Umbilical cord (tissue), 1 donor: ENCODE measurements at regions not wholly inside any gene's neighbourhood (a gene's known extent, or its start where the extent isn't known, plus 50 kb on each side); places are given as distances from the start of the nearest gene placed in this dataset.

Experiments
- DNase-seq: peaks from one replicate; pipeline ENCODE4 v3.0.0-alpha.2; 2015; ENCODE audit warnings: low spot score

- no peak for DNase-seq
Measured at GRCh38 chr12:76259106-76259505, 89.1 kb downstream of the BBS10 start.

GRCh38 chr12:76256904-76257303, 91.3 kb downstream of the BBS10 start:
- no peak for DNase-seq

DNA sequence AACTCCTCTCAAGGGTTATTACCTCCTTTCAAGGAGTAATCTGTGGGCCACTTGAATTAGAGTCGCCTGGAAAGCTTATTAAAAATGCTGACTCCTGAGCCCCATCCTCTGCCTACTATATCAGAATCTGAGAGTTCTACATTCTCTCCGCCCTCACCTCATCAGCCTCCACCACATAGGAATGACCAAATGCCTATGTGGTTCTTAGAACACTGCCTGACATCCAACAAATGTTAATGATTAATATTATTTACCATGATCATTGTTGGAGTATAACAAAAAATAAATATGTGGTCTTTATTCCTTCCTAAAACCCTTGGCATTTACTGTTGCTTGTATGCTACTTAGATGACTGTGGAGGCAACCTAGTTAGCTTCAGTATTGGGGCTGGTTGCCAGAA, 91.9 kb downstream of the BBS10 start:
- no peak for DNase-seq

DNA sequence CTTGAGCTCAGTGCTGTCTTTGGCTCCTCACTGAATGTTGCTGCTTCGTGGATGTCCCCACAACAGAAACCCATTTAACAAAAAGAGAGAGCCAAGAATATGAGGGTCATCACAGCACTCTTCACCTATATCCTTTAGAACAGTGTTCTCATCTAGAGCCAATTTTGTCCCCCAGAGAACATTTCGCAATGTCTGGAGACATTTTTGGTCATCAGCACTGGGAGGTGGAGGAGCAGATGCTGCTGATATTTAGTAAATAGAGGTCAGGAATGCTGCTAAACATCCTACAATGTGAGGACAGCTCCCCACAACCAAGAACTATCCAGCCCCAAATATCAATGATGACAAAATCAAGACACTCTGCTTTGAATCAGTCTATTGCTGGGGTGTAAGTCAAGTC, 92.5 kb downstream of the BBS10 start:
- DNase-seq = no peak

- no peak for DNase-seq
Measured at GRCh38 chr12:76255281-76255680, 92.9 kb downstream of the BBS10 start.

DNA sequence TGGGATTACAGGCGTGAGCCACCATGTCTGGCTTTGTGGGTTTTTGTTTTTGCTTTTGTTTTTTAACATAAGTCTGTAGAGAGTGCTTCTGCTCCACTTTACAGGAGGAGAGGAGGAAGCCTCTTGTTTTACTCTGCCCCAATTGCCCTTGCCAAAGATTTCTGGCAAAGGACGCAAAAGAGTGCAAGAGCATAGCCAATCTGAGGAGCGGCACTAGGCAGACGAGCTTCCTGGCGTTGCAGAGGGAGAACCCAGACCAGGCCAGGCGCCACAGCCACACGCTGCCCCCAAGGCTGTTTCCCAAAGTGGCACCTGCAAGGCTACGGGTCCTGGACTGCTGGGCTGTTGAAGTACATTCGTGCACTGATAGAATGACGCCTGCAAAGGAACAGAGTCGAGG, 96.2 kb downstream of the BBS10 start:
- DNase-seq = no peak

GRCh38 chr12:76250256-76250655, 98.0 kb downstream of the BBS10 start:
- no peak for DNase-seq

DNA sequence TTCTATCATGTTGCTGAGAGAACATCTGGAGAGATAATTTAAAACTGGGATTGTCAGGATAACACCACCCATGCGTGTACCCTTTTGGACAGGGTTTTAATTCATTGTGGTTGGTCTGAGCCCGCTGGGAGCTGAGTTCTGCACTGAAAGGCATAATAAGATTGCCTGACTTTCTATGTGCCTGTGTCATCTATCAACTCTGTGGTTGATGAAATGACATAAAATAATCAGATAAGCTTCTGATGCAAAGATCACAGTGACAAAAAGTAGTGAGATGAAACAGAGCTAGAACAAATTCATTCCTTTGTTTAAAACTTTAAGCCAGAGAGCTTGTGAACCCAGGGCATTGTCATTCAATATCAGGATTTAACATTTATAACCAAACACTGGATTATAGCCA, 98.7 kb downstream of the BBS10 start:
- peak; percentile 13 for DNase-seq

GRCh38 chr12:76247992-76248391, 100.2 kb downstream of the BBS10 start:
- no peak for DNase-seq

- no peak for DNase-seq
Measured at GRCh38 chr12:76247026-76247646, 101.1 kb downstream of the BBS10 start.

- no peak for DNase-seq
Measured at GRCh38 chr12:76246611-76247010, 101.6 kb downstream of the BBS10 start.

GRCh38 chr12:76244300-76244699, 103.9 kb downstream of the BBS10 start:
- DNase-seq = no peak

DNA sequence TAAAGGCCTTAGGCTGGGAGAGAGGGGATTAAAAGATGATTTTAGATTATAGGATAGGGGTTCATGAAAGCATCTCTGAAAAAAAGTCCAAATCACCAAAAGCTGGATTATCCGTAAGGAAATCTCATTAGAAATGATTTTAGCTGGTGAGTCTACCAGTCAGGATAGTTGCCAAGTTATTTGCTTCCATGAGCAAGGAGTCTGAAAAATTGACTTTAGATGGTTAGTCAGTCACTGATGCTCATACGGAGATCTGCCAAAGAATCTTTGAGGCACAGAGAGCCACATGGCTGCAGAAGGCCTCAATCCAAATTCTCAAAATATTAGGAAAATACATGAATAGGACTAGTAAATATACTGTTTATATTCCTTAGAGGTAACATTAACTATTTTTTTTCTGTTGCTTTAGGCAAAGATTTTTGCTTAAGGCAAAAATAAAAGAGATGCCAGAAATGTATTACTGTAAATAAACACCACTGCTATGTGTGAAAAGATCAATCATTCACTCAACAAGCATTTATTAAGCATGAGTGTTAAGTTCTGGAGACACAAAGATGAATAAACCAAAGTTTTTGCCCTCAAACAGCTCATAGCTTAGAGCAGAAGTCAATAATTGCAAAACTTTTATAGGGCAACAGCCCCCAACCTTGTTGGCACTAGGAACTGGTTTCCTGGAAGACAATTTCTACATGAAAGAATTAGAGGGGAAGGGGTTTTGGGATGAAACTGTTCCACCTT, 105.2 kb downstream of the BBS10 start:
- no peak for DNase-seq

DNA sequence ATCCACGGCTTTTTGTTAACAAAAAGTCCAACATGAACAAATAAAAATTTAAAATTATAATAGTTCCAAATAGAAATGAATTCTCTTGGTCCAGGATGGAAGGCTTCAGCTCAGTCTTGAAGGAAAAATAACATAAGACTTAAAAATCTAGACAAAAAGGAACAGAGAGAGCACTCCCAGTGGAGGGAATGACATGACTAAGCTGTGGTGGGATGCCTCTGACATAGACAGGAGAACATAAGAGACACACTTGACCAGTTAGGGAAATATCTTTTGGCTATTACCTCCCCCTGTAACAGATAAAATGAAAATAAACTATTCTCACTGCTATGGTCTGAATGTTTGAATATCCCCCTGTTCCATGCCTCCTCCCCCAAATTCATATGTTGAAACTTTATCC, 106.8 kb downstream of the BBS10 start:
- DNase-seq = no peak

- no peak for DNase-seq
Measured at GRCh38 chr12:76240281-76240680, 107.9 kb downstream of the BBS10 start.

- DNase-seq = no peak
Measured at GRCh38 chr12:76238688-76239087, 109.5 kb downstream of the BBS10 start.

- DNase-seq = no peak
Measured at GRCh38 chr12:76237086-76237701, 111.0 kb downstream of the BBS10 start.

DNA sequence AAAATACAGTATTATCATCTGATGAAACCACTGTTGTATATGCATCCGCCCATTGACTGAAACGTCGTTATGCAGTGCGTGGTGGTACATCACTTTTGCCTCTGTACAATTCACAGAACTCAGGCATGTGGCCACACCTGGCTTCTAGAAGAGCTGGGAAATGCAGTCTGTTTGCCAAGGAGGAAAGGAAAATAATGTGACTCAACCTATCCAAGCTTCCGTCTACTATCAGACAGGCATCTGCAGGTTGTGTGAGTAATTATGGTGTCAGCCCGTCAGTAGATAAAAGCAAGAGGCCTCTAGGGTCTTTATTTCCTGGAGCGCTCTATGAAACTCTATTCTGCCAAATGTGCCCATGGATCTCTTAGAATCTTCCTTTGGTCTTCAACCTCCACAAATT, 111.6 kb downstream of the BBS10 start:
- DNase-seq = no peak

- DNase-seq = no peak
Measured at GRCh38 chr12:76234741-76235140, 113.5 kb downstream of the BBS10 start.

GRCh38 chr12:76232013-76232412, 116.2 kb downstream of the BBS10 start:
- DNase-seq = no peak

DNA sequence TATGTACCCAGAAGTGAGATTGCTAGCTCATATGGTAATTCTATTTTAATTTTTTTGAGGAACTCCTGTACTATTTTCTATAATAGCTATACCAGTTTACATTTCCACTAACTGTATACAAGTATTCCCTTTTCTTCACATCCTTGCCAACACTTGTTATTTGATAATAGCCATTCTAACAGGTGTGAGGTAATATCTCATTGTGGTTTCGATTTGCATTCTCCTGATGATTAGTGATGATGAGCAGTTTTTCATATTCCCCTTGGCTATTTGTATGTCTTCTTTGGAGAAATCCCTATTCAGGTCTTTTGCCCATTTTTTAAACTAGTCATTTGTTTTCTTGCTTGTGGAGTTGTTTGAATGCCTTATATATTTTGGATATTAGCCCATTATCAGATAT, 121.3 kb downstream of the BBS10 start:
- DNase-seq = no peak

DNA sequence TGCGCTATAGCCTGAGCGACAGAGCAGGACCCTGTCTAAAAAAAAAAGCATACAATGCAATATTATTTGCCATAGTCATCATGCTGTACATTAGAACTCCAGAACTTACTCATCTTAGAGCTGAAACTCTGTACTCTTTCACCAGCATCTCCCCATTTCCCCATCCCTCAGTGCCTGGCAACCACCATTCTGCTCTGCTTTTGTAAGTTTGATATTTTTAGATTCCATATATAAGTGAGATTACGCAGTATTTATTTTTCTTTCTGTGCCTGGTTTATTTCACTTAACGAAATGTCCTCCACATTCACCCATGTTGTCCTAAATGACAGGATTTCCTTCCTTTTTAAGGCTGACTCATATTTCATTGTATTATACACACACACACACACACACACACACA, 121.8 kb downstream of the BBS10 start:
- peak; percentile 9 for DNase-seq

DNA sequence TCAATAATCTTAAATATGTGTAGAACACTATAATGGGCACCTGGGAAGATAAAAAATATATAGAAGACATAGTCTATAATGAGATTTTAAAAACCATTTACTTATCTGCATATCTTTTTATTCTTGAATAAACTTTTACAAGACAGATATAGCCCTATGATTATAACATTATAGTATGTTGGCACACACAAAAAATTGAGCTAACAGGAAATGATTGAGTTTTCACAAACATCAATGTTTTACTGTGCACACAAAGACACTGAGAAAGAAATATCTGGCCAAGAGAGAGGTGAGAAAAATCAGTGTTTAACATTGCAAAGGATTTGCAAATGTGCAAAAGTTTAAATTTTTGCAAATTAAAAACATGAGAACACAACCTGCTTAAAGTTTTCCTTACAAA, 124.3 kb downstream of the BBS10 start:
- DNase-seq = no peak
